ENCODE measurements at regions not wholly inside any gene's neighbourhood (a gene's known extent, or its start where the extent isn't known, plus 50 kb on each side); places are given as distances from the start of the nearest gene placed in this dataset.

GRCh38 chr16:55233464-55233863 lies 90.5 kb upstream of the IRX6 start:
- Histone ChIP-seq H3K36me3 (no peaks in the 10 kb centered on the region), H3K27ac (no peak overlapping the region), H3K4me3 (no peak overlapping the region), H3K4me1 (no peaks in the 10 kb centered on the region), H3K27me3 (peaks cover 41% of the 10 kb centered on the region), H3K9me3 (no peaks in the 10 kb centered on the region)
- ATAC-seq: no peak
- 9 to 20% methylated on average over 1 of the region's 1 CpG for WGBS, 2 donors (ENCODE audit: low coverage in 1 of 2)
- TF ChIP-seq POLR2AphosphoS5 (IDR thresholded peaks at IDR 0.05): no peak
- no peak for TF ChIP-seq CTCF (IDR thresholded peaks at IDR 0.05)
- no peak for TF ChIP-seq POLR2A (IDR thresholded peaks at IDR 0.05)
- no peak for TF ChIP-seq EP300 (IDR thresholded peaks at IDR 0.05)

GRCh38 chr16:55236655-55237054 lies 87.3 kb upstream of the IRX6 start:
- TF ChIP-seq CTCF (IDR thresholded peaks at IDR 0.05): no peak
- no peak for TF ChIP-seq POLR2AphosphoS5 (IDR thresholded peaks at IDR 0.05)
- no peak for TF ChIP-seq POLR2A (IDR thresholded peaks at IDR 0.05)
- TF ChIP-seq EP300 (IDR thresholded peaks at IDR 0.05): no peak
- ATAC-seq: no peak
- Histone ChIP-seq H3K4me3 (no peak overlapping the region), H3K36me3 (no peaks in the 10 kb centered on the region), H3K27me3 (peaks cover 49% of the 10 kb centered on the region), H3K4me1 (no peaks in the 10 kb centered on the region), H3K27ac (no peak overlapping the region), H3K9me3 (no peaks in the 10 kb centered on the region)
- WGBS, 2 donors (ENCODE audit: low coverage in 1 of 2): 20 to 41% methylated on average over 1 to 3 of the region's 5 CpGs

GRCh38 chr16:55239723-55240122 lies 84.3 kb upstream of the IRX6 start:
- Histone ChIP-seq H3K36me3 (no peaks in the 10 kb centered on the region), H3K4me1 (no peaks in the 10 kb centered on the region), H3K27me3 (peaks cover 38% of the 10 kb centered on the region), H3K4me3 (no peak overlapping the region), H3K27ac (no peak overlapping the region), H3K9me3 (no peaks in the 10 kb centered on the region)
- TF ChIP-seq CTCF (IDR thresholded peaks at IDR 0.05) (no peak), POLR2A (IDR thresholded peaks at IDR 0.05) (no peak)
- no peak for ATAC-seq

- Histone ChIP-seq H3K9me3 (no peaks in the 10 kb centered on the region), H3K4me1 (no peaks in the 10 kb centered on the region), H3K4me3 (no peak overlapping the region), H3K27me3 (peaks cover 36% of the 10 kb centered on the region), H3K27ac (no peak overlapping the region), H3K36me3 (no peaks in the 10 kb centered on the region)
- WGBS, 2 donors (ENCODE audit: low coverage in 1 of 2): 63 to 70% methylated on average over 5 to 6 of the region's 7 CpGs
- ATAC-seq: no peak
- TF ChIP-seq EP300 (IDR thresholded peaks at IDR 0.05) (no peak), POLR2AphosphoS5 (IDR thresholded peaks at IDR 0.05) (no peak), POLR2A (IDR thresholded peaks at IDR 0.05) (no peak), CTCF (IDR thresholded peaks at IDR 0.05) (no peak)
These were observed 83.1 kb upstream of the IRX6 start for GRCh38 chr16:55240888-55241287.

GRCh38 chr16:55242667-55243066 lies 81.3 kb upstream of the IRX6 start:
- no peaks in the 10 kb centered on the region for H3K9me3 ChIP-seq
- H3K27ac ChIP-seq: no peak overlapping the region
- H3K4me3 ChIP-seq: no peak overlapping the region
- ATAC-seq: no peak
- TF ChIP-seq EP300 (IDR thresholded peaks at IDR 0.05) (no peak), CTCF (IDR thresholded peaks at IDR 0.05) (no peak), POLR2A (IDR thresholded peaks at IDR 0.05) (no peak), POLR2AphosphoS5 (IDR thresholded peaks at IDR 0.05) (no peak)
- 20 to 80% methylated on average over 1 of the region's 3 CpGs for WGBS, 2 donors (ENCODE audit: low coverage in 1 of 2)
- peaks cover 20% of the 10 kb centered on the region for H3K27me3 ChIP-seq
- no peaks in the 10 kb centered on the region for H3K4me1 ChIP-seq
- no peaks in the 10 kb centered on the region for H3K36me3 ChIP-seq
